GM19240 (cell line): ENCODE measurements at regions not wholly inside any gene's neighbourhood (a gene's known extent, or its start where the extent isn't known, plus 50 kb on each side); places are given as distances from the start of the nearest gene placed in this dataset.

Experiments
- DNase-seq: peaks from one replicate; pipeline ENCODE4 v3.0.0; 2011; ENCODE audit warnings: low spot score; ENCODE audit not compliant: insufficient read length

DNA sequence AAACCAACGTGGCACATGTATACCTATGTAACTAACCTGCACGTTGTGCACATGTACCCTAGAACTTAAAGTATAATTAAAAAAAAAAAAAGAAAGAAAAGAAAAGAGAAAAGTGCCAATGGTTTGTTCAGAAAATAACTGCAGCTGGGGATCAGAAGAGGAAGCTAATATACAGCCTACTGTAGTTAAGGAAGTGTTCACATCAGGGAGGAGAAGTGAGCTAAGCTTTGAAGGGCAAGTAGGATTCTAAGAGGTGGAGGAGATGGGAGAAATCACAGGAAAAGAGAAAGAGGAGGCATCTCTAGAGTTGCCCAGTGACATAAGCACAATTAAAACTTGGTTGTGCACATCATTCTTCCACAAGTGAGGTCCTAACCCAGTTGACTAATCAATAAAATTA, 214.4 kb upstream of the DTNBP1 start:
- no peak for DNase-seq

DNA sequence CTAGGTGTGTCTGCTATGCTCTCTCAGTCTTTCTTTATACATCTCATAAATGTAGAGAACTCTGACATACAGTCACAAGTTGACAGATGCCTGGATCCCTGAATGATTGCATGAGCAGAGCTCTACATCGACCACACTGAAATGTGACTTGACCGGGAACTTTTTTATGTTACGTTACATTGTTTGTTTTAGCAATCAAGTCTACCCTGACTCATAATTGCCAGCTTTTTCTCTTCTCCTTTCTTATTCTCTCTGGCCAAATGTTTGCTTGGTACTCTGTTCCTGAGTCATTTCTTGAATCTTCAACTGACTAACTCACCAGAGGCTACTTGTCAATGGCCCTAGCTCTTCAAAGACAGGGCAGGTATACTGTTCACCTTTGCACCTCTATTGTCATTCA, 213.6 kb upstream of the DTNBP1 start:
- no peak for DNase-seq

DNA sequence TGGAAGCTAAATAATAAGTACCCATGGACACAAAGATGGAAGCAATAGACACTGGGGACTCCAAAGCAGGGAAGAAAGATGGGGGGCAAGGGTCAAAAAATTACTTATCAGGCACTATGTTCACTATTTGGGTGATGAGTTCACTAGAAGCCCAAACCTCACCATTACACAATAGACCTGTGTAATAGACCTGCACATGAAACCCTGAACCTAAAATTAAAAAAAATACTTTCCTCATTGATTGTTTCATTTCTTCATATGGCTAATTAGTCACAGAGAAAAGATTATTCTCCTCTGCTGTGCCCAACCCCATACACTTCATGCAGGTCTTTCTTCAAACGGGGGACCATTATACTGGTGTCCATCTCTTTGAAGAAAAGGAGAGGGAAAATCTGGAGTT, 213.0 kb upstream of the DTNBP1 start:
- no peak for DNase-seq

DNA sequence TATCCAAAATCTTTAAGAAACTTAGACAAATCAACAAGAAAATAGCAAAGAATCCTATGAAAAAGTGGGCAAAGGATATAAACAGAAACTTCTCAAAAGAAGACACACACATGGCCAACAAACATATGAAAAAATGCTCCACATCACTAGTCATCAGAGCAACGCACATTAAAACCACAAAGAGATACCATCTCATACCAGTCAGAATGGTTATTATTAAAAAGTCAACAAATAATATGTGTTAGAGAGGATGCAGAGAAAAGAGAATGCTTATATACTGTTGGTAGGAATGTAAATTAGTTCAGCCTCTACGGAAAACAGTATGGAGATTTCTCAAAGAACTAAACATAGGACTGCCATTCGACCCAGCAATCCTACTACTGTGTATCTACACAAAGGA, 212.0 kb upstream of the DTNBP1 start:
- no peak for DNase-seq

DNA sequence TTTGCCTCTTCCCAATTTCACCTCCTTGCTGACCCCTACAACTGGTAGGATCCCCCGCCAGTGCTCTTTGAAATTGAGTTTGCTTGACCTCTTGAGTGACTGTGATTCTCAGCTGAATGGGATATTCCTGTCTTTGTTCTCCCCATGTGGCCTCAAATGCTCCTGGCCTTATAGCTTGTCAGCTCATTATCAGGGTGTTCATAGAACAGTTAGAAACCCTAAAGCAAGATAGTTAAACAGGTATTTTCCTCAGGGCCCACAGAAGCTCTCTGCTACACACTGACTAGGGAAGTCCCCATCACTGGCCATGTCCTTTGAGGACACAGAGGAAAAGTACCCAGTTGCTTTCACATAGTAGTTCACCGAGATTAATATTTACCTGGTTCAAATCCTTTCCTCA, 211.5 kb upstream of the DTNBP1 start:
- DNase-seq: no peak

DNA sequence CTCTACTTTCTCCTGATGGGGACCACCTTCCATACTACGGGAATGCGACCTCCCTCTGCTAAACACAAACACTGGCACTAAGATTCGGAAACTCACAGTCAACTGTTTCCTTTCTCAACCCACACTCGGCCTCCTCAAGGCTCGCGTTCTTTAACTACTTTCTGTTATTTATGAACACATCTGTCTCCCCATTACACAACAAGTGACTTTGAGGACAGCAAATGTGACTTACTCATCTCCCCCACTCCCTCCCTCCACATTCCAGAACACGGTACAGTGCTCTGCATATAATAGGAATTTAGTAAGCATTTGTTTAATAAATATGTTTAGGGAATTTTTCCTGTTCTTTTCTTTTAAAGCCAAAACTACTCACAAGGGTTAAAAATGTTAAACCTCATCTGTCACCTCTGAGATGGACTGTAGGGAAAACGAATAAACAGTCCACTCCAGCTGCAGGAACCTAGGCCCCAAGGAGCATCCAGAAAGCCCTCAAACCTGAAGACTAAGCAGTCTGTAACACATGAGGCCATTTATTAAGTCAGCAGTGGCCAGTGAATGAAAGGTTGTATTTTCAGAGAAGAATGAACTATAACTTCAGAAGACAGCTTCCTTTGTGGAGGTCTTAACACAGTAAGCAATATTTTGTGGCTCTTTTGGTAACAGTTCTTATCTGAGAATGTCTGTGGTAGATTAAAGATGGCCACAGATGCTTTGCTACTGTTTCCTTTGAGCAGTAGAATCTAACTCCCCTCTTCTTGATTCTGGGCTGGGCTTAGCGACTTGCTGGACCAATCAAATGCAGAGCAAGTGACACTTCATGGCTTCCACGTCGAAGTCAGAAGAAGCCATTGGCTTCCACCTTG, 209.6 kb upstream of the DTNBP1 start:
- DNase-seq: no peak

DNA sequence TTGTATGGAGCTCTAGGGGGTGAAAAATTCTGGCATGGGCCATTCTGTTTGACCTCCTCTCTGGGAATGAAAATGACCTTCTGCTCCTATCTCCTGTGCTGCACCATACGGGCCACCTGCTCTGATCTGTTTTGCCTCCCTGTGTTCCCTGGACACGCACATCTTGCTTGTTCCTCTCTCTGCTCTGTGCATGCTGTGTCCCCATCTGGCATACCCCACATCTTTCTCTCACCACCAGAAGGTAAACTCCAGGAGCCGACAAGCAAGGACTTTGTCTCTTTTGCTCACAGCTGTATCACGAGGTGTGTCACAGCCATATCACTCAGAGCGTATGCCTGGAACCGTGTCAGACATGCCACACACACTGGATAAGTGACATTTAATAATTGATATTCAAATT, 208.4 kb upstream of the DTNBP1 start:
- no peak for DNase-seq

DNA sequence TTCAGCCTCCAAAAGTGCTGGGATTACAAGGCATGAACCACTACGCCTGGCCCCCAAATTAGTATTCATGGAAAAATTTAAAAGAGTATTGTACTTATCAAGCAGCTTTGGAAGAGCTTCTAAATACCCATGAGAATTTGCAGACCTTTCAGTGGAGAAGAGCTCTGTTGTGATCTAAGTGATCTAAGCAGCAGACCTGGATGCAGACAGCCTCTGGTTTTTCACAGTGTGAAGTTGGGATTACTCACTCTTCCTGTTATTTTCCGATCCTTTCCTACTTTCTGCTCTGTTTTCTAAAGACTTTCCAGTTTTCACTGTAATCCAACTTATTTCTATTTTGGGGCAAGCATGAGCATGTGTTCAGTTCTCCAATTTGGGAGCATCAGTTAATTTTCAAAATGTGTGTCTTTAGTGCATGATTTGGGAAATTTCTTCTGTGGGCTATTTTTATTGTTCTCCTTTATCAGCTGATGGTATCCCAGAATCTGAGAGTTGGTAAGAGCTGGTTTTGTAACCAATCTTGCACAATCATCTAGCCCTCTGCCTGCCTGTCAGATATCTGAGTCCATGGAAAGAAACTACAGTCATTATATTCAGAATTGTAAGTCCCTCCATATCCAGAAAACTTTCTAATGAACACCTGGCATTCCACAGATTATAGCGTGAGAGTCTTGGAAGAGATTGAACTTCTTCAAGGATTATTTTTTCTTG, 207.7 kb upstream of the DTNBP1 start:
- no peak for DNase-seq

DNA sequence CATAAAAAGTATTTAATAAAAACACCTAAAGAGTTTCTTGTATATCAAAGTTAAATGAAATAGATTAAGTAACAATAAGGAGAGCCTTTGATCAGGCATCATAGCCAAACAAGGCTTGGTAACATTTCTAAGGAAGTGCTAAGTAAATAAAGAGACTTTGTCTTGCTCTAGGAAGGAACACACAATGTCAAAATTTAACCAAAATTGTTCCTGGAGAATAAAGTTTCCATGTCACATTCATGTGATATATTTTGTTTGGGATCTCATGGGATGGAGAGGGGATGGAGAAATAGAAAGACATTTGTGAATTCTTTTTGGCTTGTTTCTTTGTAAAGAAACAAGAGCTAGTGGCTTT, 201.9 kb upstream of the DTNBP1 start:
- DNase-seq: no peak

DNA sequence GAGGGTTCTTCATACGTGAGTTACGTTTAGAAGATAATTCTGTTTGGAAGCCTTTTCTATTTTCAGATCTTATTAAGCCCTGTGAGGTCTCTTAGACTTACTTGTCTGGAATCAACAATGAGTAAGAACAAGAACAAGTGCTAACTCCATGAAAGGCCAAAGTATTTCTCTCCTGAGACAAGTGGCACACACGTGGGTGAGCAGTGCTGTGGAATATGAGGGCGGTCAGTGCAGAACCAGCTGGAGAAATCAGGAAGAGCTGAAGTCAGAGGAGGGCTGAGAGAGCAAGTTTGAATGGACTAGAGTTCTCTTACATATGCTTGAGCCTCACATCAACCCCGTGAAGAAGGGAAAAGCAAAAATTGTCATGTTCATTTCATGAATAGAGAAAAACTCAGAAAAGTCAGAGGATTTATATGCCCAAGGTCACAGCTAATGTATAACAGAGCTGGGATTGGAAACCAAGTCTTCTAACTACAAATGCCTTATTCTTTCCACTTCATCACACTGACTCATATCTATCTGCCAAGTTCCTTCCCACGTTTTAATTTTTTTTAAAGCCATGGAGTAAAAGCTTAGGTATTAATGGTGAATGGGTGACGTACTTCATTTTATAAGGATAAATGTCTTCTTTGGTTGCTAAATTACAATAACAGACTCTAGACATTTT, 201.3 kb upstream of the DTNBP1 start:
- no peak for DNase-seq

DNA sequence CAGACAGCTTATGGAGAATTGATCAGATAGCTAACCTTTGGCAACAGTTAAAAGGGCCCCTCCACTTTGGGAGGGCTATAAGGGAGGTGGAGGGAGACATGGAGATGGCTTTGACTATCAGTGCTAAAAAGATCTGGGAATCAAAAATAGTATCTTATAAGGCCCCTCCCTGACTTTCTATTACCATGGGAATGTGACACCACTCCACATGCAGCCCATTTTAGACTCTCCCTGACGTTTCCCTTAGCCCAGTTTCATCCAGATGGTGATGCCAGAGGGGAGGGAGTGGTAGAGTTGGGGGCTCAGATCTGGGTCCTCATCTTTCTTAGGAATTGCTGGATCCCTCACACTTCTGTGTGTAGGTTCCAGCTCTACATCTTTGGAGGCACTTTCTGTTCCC, 200.0 kb upstream of the DTNBP1 start:
- DNase-seq: no peak

DNA sequence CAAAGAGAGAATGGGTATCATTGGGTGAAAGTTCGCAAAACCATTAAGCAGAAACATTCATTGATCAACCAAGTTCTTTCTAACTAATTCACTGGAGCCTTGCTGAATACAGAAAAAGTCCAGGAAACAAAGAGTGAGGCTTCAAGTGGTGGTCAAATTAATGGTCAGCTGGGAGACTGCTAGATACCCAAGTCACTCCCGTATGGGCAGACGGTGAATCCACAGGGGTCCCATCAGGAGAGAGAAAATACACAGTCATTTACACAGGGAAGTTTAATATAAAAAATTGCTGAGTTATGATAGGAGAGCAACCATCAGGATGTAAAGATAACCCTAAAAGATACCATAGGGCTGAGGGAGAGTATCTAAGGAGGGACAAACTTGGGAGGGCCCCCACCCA, 198.7 kb upstream of the DTNBP1 start:
- DNase-seq: no peak

DNA sequence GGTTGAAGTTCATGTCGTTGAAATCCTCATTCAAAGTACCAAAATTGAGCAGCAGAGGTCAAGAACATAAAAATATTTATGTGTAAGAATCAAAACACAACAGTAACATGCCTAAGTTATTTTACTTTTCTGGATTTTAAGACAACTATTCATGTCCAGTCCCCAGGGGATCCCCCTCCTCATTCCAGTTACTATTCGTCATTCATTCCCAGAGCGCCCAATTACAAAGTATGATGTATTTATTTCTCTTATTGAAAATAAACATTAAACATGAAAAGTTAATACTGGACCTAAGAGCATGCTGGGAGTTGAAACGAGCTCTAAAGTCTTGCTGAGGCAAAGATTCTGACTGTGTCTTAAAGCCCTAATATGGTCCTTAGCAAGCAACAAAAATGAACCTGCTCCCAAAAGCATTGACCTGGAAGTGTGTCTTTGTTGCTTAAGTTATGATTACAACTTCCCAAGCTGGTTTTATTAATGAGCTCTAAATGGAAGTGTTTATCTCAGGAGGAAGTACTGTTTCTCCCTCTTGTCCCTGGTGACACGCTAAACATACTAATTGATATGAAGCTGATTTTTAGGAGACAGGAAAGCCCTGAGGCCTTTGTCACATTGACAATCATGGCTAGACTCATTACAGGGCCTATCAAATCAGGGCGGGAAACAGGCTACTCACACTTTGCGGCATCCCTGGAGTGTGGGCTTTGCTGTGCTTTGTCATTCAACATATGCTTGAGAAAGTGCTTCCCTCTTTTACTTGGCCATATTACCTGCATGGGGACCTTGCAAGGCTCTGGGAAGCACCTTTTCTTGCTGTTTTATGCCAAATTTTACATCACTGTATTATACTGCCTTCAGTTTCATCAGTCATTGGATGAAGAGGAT, 192.2 kb upstream of the DTNBP1 start:
- DNase-seq: no peak

DNA sequence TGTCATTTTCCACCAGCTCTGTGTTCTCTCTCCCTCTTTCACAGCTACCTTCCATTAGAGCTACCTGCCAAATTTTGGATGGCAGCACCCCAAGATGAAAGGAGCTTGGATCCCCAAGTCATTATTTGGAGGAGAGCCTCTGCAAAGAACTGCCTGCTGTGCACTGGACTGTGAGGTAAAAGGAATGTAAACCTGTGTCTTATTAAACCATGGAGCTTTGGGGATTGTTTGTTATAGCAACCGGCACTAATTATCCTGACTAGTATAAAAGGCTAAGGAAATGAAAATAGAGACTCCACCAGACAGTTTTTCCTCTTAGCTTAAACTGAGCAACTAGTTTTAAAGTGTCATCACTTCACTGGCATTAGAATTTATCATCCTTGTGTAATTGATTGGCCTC, 191.6 kb upstream of the DTNBP1 start:
- no peak for DNase-seq

DNA sequence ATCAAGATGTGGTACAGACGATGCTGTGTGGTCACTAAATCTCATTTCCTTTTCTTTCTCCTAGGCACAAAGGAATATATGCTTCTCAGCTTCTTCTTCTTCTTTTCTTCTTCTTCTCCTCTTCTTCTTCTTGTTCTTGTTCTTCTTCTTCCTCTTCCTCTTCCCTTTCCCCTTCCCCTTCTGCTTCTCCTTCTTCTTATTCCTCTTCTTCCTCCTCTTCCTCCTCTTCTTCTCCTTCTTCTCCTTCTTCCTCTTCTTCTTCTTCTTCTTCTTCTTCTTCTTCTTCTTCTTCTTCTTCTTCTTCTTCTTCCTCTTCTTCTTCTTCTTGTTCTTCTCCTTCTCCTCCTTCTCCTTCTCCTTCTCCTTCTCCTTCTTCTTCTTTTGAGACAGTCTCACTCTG, 190.4 kb upstream of the DTNBP1 start:
- DNase-seq: no peak

DNA sequence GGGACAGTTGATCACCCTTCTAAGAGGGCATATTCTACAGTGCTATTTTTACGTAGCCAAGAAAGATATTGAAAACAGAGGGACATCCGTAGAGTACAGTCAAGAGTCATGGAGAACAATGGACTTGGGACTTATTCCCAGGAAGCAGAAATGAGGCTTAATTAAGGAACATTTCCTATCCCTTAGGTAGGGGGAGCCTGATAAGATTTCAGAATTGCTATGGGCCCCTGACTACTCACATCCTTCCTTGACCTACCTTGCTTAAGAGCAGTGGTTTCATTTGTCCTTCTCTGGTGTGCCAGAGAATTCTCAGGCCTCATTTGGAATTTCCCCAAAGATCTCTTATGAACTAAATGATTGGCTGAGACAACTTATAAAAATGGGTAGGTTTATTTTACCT, 189.5 kb upstream of the DTNBP1 start:
- DNase-seq: no peak

DNA sequence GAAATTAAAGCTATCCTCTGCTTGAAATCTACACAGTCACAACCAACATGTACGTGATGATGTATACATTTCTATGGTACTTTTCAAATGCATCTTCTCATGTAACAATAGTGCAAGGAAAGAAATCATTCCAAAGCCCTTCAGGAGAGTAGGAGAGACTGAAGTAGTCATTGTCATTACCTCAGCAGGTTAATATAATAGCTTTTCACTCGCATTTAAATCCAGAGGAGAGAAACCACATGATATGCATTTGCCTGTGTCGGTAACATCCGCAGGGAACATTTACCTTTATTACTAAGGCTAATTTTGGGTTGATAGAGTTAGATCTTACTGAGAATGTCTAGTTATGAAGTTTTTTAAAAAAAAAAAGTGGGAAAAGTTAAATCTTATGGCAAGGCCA, 186.6 kb upstream of the DTNBP1 start:
- no peak for DNase-seq

DNA sequence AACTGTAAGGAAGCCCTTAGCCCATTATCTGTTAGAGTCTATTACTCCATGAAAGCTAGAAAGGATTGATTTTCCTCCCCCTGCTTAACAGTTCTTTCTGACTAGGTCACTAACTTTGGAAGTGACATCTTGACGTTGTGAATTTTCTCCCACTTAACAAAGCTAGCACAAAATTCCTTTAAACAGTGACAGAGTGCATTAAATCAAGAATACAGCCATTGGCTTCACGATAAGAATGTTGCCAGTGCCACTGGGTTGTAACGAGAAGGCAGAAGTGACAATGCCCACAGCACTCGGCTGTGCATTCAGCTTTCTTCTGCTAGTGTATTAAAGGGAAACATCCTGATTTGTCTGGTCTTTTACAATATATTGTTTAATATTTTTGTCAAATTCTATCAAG, 182.7 kb upstream of the DTNBP1 start:
- no peak for DNase-seq

DNA sequence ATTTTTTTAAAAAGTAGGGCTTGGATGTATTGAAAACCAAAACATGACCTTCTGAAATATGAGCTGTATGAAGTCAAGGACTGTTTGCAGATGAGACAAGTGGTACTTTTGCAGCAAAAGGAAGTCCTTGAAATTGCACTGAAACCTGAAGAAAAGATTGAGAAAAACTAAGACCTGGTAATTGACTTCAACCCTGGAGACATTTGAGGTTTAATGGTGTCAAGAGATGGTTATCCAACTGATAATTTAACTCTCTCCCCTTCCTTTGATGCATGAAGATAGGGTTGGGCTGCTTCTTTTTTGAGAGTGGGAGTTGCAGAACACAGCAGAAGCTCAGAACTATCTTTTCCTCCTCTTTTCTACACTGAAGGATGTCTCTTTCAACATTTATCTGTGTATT, 180.9 kb upstream of the DTNBP1 start:
- no peak for DNase-seq

DNA sequence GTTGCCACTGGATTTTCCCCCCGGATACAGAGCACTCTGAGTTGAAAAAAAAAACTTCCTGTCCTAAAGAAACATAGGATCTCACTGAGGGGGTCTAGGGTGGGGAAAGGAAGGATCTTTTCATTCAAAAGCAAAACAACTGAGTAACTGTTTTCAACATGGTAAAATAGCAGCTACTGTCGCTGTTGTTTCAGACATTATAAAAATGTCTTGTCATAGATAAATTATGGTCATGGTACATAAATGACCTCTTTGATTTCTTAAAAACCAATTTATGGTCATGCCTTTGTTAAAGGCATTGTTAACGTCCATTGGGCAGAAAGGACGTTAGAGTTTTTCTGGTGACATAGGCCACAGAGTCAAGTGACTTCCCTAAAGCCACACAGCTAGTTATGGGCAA, 180.4 kb upstream of the DTNBP1 start:
- DNase-seq: no peak

DNA sequence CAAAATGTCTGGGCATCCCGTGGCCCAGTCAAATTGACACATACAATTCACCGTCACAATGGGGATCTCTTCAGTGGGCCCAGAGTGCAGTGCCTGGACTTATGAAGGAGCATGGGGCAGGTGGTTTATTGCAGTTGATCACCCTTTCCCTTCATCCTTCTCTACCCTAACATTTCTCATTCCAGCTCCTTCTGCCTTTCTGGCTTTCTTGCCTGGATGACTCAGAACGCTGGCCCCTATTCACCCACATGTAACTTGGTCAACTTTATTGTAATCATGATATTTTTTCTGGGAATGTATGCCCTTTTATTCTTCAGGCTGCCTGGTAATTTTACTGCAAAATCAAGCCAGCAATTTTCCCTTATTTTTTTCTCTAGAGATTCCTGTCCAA, 179.9 kb upstream of the DTNBP1 start:
- no peak for DNase-seq
